ENCODE measurements at regions not wholly inside any gene's neighbourhood (a gene's known extent, or its start where the extent isn't known, plus 50 kb on each side); places are given as distances from the start of the nearest gene placed in this dataset.

DNA sequence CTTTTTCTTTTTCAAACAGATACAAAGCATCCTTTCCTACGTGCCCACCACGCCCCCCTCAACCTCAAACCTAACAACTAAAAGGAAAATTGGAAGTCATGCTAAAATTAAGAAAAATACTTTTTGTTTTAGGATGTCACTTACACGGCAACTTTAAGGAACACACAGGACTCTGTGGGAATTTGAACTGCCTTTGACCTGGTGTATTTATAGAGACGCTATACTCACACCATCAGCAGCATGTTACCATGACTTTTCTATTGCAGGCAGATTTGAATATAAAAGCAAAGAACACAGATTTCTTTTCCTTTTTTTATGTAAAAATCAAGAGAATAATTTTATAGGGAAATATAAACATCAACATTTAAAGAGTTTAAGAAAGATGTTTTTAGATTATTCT lies 198.2 kb downstream of the SIPA1L2 start:
- H3K27me3 Mint-ChIP-seq (ENCODE audit: low read depth) = no peaks in the 10 kb centered on the region; the same call in 1 of the 2 replicates
- no peaks in the 10 kb centered on the region; a peak in 1 of 4 replicates for H3K4me1 Mint-ChIP-seq
- H3K4me3 Mint-ChIP-seq = no peak overlapping the region
- Histone ChIP-seq H2AK5ac (ENCODE audit: insufficient read length, low read length) (no peak overlapping the region), H2BK15ac (ENCODE audit: low read depth, low read length) (no peak overlapping the region), H3K23me2 (ENCODE audit: insufficient read length, low read depth, low read length, poor library complexity, severe bottlenecking) (no peaks in the 10 kb centered on the region), H4K20me1 (ENCODE audit: control insufficient read depth, insufficient read depth, insufficient read length) (no peaks in the 10 kb centered on the region), H3K27me3 (ENCODE audit: insufficient read depth, low read length) (no peaks in the 10 kb centered on the region), H3K27ac (ENCODE audit: insufficient read length, low read depth, low read length) (no peak overlapping the region), H4K8ac (replicated peaks; ENCODE audit: insufficient read length, low read depth, low read length) (no peak overlapping the region), H3K79me2 (ENCODE audit: insufficient read depth, low read length) (0 out of 2 replicates have a peak, but pooled peaks cover 2% of the 10 kb centered on the region), H2BK120ac (ENCODE audit: low read depth, low read length, poor library complexity, severe bottlenecking) (no peak overlapping the region), H4K5ac (ENCODE audit: insufficient read length, low read depth, low read length) (no peak overlapping the region), H3T11ph (ENCODE audit: low read length) (no peak overlapping the region), H3K79me1 (ENCODE audit: insufficient read depth, low read depth, low read length, poor library complexity, severe bottlenecking) (no peaks in the 10 kb centered on the region), H4K91ac (ENCODE audit: insufficient read length, low read depth, low read length) (no peak overlapping the region), H3K18ac (ENCODE audit: insufficient read length, low read depth, low read length) (no peak overlapping the region), H3K4ac (ENCODE audit: low read depth, low read length) (no peak overlapping the region), H3K23ac (ENCODE audit: insufficient read length, low read depth, low read length) (no peak overlapping the region), H3K9me3 (ENCODE audit: control insufficient read depth, low read depth, low read length) (no peaks in the 10 kb centered on the region), H2BK20ac (ENCODE audit: low read depth, low read length, poor library complexity, severe bottlenecking) (no peak overlapping the region), H2BK5ac (ENCODE audit: insufficient read length, low read length) (no peak overlapping the region), H3K4me2 (ENCODE audit: insufficient read depth, insufficient read length, low read length) (no peak overlapping the region), H2BK12ac (ENCODE audit: insufficient read length, low read depth, low read length) (no peak overlapping the region), H3K56ac (ENCODE audit: insufficient read length, low read depth, low read length) (no peak overlapping the region), H3K14ac (ENCODE audit: insufficient read depth, low read length) (no peak overlapping the region), H2AFZ (ENCODE audit: low read length) (no peak overlapping the region), H3K9ac (ENCODE audit: extremely low read depth, insufficient read length, low read length) (no peak overlapping the region), H3K4me1 (ENCODE audit: insufficient read depth, low read length) (no peaks in the 10 kb centered on the region)
- TF ChIP-seq, protein P1, sequence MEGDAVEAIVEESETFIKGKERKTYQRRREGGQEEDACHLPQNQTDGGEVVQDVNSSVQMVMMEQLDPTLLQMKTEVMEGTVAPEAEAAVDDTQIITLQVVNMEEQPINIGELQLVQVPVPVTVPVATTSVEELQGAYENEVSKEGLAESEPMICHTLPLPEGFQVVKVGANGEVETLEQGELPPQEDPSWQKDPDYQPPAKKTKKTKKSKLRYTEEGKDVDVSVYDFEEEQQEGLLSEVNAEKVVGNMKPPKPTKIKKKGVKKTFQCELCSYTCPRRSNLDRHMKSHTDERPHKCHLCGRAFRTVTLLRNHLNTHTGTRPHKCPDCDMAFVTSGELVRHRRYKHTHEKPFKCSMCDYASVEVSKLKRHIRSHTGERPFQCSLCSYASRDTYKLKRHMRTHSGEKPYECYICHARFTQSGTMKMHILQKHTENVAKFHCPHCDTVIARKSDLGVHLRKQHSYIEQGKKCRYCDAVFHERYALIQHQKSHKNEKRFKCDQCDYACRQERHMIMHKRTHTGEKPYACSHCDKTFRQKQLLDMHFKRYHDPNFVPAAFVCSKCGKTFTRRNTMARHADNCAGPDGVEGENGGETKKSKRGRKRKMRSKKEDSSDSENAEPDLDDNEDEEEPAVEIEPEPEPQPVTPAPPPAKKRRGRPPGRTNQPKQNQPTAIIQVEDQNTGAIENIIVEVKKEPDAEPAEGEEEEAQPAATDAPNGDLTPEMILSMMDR (conservative IDR thresholded peaks at IDR 0.05) = no peak
- no peak for DNase-seq
- no peak overlapping the region for H3K27ac Mint-ChIP-seq
- no CpG with 5 or more reads among the region's 4 CpGs for WGBS (ENCODE audit: extremely low coverage, insufficient read length, low lambda C conversion rate)
- H3K9me3 Mint-ChIP-seq = no peaks in the 10 kb centered on the region
- 0 out of 7 replicates have a peak, but pooled peaks cover 0 to 3% (median 0%) of the 10 kb centered on the region in 3 experiments for H3K36me3 Mint-ChIP-seq (ENCODE audit: insufficient read depth in 1 of 3, low read depth in 3 of 3)
